ENCODE measurements at regions not wholly inside any gene's neighbourhood (a gene's known extent, or its start where the extent isn't known, plus 50 kb on each side); places are given as distances from the start of the nearest gene placed in this dataset.

GRCh38 chr6:82750556-82750955 is 315.1 kb downstream of the UBE3D start:
- TF ChIP-seq POLR2A (IDR thresholded peaks at IDR 0.05) (no peak), POLR2AphosphoS5 (IDR thresholded peaks at IDR 0.05) (no peak), CTCF (IDR thresholded peaks at IDR 0.05) (no peak)
- Histone ChIP-seq H3K4me3 (no peak overlapping the region), H3K36me3 (no peaks in the 10 kb centered on the region), H3K27ac (no peak overlapping the region), H3K27me3 (no peaks in the 10 kb centered on the region), H3K9me3 (no peaks in the 10 kb centered on the region), H3K4me1 (no peaks in the 10 kb centered on the region)
- intact Hi-C loops (cut with DNase I; ENCODE audit: low total_unique reads), result no loop called here
- no peak for DNase-seq (ENCODE audit: low spot score in 2 of 2)

GRCh38 chr6:82751718-82752117 is 313.9 kb downstream of the UBE3D start:
- H3K27ac ChIP-seq, result no peak overlapping the region
- H3K27me3 ChIP-seq, result no peaks in the 10 kb centered on the region
- DNase-seq (ENCODE audit: low spot score in 2 of 2), result no peak
- no peak for TF ChIP-seq POLR2A (IDR thresholded peaks at IDR 0.05)
- no peak for TF ChIP-seq POLR2AphosphoS5 (IDR thresholded peaks at IDR 0.05)
- no peak for TF ChIP-seq CTCF (IDR thresholded peaks at IDR 0.05)
- no peak overlapping the region for H3K4me3 ChIP-seq
- H3K9me3 ChIP-seq, result no peaks in the 10 kb centered on the region
- intact Hi-C loops (cut with DNase I; ENCODE audit: low total_unique reads), result no loop called here
- no peaks in the 10 kb centered on the region for H3K36me3 ChIP-seq
- no peaks in the 10 kb centered on the region for H3K4me1 ChIP-seq

DNA sequence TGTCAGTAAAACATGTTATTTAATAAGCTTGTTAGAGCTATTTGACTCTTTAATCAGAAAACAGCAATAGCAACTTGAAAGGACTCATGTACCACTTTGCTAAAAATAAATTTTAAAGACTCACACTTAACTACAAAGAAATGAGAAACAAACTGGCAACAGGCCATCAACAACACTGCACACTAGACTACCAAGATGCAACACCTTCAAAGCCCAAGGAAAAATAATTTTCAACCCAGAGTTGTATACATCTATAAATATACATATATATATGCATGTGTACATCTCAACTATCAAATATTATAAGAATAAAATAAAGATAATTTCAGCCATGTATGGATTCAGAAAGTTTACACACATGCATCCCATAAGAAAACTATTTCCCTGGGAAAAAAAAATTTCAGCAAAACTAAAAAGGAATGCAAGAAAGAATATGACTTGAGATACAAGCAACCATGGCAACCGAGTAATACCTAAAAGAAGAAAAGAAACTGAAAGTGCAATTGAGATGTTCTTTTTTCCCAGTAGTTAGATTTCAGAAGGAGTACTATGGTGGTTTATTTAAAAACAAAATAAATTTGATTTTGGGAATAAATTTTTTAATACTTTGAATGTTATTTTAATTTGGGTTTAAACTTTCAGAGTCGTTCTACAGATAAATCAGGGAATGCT is 303.8 kb downstream of the UBE3D start:
- no peaks in the 10 kb centered on the region for H3K27me3 ChIP-seq
- peaks cover 0 to 3% of the 10 kb centered on the region in 2 donors for H3K9me3 ChIP-seq
- no peak for TF ChIP-seq POLR2AphosphoS5 (IDR thresholded peaks at IDR 0.05)
- no peak for TF ChIP-seq POLR2A (IDR thresholded peaks at IDR 0.05)
- TF ChIP-seq CTCF (IDR thresholded peaks at IDR 0.05), result no peak
- H3K4me1 ChIP-seq, result no peaks in the 10 kb centered on the region
- H3K36me3 ChIP-seq, result no peaks in the 10 kb centered on the region
- no peak overlapping the region for H3K4me3 ChIP-seq
- intact Hi-C loops (cut with DNase I; ENCODE audit: low total_unique reads), result no loop called here
- H3K27ac ChIP-seq, result no peak overlapping the region
- no peak for DNase-seq (ENCODE audit: low spot score in 2 of 2)

GRCh38 chr6:82766476-82766875 is 299.2 kb downstream of the UBE3D start:
- Histone ChIP-seq H3K4me3 (no peak overlapping the region), H3K9me3 (no peaks in the 10 kb centered on the region), H3K27me3 (no peaks in the 10 kb centered on the region), H3K36me3 (no peaks in the 10 kb centered on the region), H3K4me1 (no peaks in the 10 kb centered on the region), H3K27ac (no peak overlapping the region)
- DNase-seq (ENCODE audit: low spot score in 2 of 2), result no peak
- TF ChIP-seq POLR2AphosphoS5 (IDR thresholded peaks at IDR 0.05), result no peak
- no peak for TF ChIP-seq POLR2A (IDR thresholded peaks at IDR 0.05)
- TF ChIP-seq CTCF (IDR thresholded peaks at IDR 0.05), result no peak
- intact Hi-C loops (cut with DNase I; ENCODE audit: low total_unique reads), result no loop called here

DNA sequence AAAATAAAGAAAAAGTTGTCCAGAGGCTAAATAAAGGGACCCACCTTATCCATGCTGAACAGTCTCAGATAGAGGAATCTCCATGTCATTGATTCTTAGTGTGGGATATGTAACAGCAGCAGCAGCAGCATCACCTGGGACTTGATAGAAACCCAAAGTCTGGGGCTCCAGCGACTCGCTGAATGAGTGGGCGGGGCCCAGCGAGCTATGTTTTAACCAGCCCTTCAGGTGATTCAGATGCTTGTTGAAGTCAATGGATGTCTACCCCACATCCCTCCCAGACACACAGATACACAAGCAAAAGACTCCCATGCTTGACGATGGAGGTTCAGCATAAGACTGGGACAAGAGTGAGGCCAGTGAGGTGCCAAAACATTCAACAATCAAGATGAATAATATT is 298.6 kb downstream of the UBE3D start:
- no peak for TF ChIP-seq POLR2A (IDR thresholded peaks at IDR 0.05)
- no peak for TF ChIP-seq POLR2AphosphoS5 (IDR thresholded peaks at IDR 0.05)
- TF ChIP-seq CTCF (IDR thresholded peaks at IDR 0.05), result no peak
- DNase-seq (ENCODE audit: low spot score in 2 of 2), result no peak
- H3K27ac ChIP-seq, result no peak overlapping the region
- no peaks in the 10 kb centered on the region for H3K4me1 ChIP-seq
- intact Hi-C loops (cut with DNase I; ENCODE audit: low total_unique reads), result no loop called here
- H3K36me3 ChIP-seq, result no peaks in the 10 kb centered on the region
- no peaks in the 10 kb centered on the region for H3K27me3 ChIP-seq
- H3K4me3 ChIP-seq, result no peak overlapping the region
- no peaks in the 10 kb centered on the region for H3K9me3 ChIP-seq

Measured in breast epithelium (tissue), 4 donors.